ENCODE measurements at regions not wholly inside any gene's neighbourhood (a gene's known extent, or its start where the extent isn't known, plus 50 kb on each side); places are given as distances from the start of the nearest gene placed in this dataset.
"Not testable (repeated sequence)": the region's sequence is repeated elsewhere in the genome, so short reads cannot be mapped to it uniquely, and the experiment has no call there.

DNA sequence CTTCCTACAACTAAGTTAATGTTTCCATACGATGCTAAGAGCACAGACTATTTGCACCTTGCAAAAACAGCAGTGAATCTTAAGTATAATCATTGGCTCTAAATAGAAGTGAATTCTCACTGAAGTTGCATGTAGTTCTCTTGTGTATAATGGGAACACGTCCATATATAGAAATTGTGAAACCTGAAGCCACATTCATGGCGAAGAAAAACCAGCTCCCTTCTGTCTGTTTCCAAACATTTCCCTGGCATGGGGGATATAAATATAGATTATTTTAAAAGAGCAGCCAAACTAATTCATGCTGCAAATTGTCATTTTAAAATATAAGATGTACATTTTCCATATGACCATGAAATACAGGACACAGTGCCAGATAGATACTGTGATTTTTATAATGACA is 71.1 kb downstream of the TRAM1L1 start:
- no peak overlapping the region for H3K27ac ChIP-seq
- no peak for TF ChIP-seq POLR2AphosphoS5 (IDR thresholded peaks at IDR 0.05)
- TF ChIP-seq, protein P1, sequence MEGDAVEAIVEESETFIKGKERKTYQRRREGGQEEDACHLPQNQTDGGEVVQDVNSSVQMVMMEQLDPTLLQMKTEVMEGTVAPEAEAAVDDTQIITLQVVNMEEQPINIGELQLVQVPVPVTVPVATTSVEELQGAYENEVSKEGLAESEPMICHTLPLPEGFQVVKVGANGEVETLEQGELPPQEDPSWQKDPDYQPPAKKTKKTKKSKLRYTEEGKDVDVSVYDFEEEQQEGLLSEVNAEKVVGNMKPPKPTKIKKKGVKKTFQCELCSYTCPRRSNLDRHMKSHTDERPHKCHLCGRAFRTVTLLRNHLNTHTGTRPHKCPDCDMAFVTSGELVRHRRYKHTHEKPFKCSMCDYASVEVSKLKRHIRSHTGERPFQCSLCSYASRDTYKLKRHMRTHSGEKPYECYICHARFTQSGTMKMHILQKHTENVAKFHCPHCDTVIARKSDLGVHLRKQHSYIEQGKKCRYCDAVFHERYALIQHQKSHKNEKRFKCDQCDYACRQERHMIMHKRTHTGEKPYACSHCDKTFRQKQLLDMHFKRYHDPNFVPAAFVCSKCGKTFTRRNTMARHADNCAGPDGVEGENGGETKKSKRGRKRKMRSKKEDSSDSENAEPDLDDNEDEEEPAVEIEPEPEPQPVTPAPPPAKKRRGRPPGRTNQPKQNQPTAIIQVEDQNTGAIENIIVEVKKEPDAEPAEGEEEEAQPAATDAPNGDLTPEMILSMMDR (IDR thresholded peaks at IDR 0.05) = no peak
- TF ChIP-seq POLR2A (IDR thresholded peaks at IDR 0.05) = no peak
- no peaks in the 10 kb centered on the region for H3K9me3 ChIP-seq
- H3K4me3 ChIP-seq = no peak overlapping the region
- no peaks in the 10 kb centered on the region for H3K4me1 ChIP-seq (replicated peaks)
- no peaks in the 10 kb centered on the region for H3K27me3 ChIP-seq (replicated peaks; ENCODE audit: insufficient read depth)
- WGBS = 52% methylated on average over 3 of the region's 3 CpGs
- no peak for DNase-seq (ENCODE audit: low spot score)
- intact Hi-C loops (cut with DNase I) = no loop called here
- no peaks in the 10 kb centered on the region for H3K36me3 ChIP-seq

DNA sequence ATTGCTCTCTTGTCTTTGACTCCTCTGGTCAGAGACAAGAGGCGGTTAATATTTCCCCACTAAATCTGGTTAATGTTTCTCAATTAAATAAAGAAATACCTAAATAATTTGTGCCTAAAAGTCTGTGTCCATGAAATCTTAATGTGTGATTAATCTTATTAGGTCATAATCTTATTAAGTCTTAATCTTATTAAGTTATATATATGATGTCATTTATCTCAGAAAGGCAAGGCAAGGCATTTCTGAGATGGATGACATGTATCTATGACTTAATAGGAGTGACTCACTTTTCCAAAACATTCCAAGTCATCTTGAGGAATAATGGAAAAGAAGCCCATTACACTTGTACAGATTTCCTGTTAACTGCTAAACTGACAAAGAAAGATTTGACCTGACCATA is 74.7 kb downstream of the TRAM1L1 start:
- WGBS = 97% methylated on average over 1 of the region's 1 CpG

DNA sequence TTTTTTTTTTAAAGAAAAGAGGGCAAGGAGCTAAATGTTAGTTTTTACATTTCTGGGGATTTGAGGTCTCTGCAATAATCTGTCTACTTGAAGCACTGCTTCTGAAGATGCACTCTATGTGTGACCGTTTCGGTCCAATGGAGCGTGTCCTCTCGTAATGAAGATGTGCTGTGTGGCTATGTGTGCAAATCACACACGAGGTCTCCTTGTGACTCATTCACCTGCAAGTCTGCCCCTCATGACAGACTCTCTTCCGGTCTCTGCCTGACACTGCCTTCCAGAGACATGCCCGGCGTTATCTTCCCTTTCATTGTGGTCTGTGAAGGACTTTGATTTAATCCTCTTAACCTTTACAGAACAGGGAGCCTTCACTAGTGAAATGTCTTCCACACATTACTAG is 84.3 kb downstream of the TRAM1L1 start:
- WGBS = 73% methylated on average over 8 of the region's 8 CpGs
- TF ChIP-seq, protein P1 (IDR thresholded peaks at IDR 0.05) = no peak
- TF ChIP-seq POLR2A (IDR thresholded peaks at IDR 0.05) = no peak
- TF ChIP-seq POLR2AphosphoS5 (IDR thresholded peaks at IDR 0.05) = no peak

More for the DNA sequence above, 74.7 kb downstream of the TRAM1L1 start:
- intact Hi-C loops (cut with DNase I) = no loop called here
- no peaks in the 10 kb centered on the region for H3K4me1 ChIP-seq (replicated peaks)
- no peaks in the 10 kb centered on the region for H3K36me3 ChIP-seq
- H3K27me3 ChIP-seq (replicated peaks; ENCODE audit: insufficient read depth) = no peaks in the 10 kb centered on the region
- no peak overlapping the region for H3K4me3 ChIP-seq
- H3K9me3 ChIP-seq = no peaks in the 10 kb centered on the region
- no peak for DNase-seq (ENCODE audit: low spot score)
- TF ChIP-seq, protein P1 (IDR thresholded peaks at IDR 0.05) = no peak
- TF ChIP-seq POLR2A (IDR thresholded peaks at IDR 0.05) (no peak), POLR2AphosphoS5 (IDR thresholded peaks at IDR 0.05) (no peak)
- H3K27ac ChIP-seq = no peak overlapping the region

DNA sequence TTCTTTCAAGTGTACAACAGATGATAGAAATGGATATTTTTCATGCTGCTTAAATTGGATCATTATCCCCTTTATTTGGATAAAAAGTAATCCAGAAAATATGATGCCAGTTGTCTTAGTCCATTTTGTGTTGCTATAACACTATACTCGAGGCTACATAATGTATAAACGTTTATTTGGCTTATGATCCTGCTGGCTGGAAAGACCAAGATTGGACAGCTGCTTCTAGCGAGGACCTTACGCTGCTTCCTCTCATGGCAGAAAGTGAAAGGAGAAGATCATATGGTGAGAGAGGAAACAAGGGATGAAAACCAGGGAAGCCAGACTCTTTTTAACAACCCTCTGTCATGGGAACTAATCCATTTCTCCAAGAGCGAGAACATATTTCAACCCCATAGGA is 102.7 kb downstream of the TRAM1L1 start:
- WGBS = 81% methylated on average over 5 of the region's 5 CpGs
- no peaks in the 10 kb centered on the region for H3K36me3 ChIP-seq
- DNase-seq (ENCODE audit: low spot score) = no peak
- no peaks in the 10 kb centered on the region for H3K27me3 ChIP-seq (replicated peaks; ENCODE audit: insufficient read depth)
- no peak overlapping the region for H3K4me3 ChIP-seq
- H3K9me3 ChIP-seq = no peaks in the 10 kb centered on the region
- intact Hi-C loops (cut with DNase I) = no loop called here
- H3K27ac ChIP-seq = no peak overlapping the region
- no peak for TF ChIP-seq POLR2A (IDR thresholded peaks at IDR 0.05)
- no peak for TF ChIP-seq POLR2AphosphoS5 (IDR thresholded peaks at IDR 0.05)
- TF ChIP-seq, protein P1 (IDR thresholded peaks at IDR 0.05) = no peak
- H3K4me1 ChIP-seq (replicated peaks) = no peaks in the 10 kb centered on the region

More for the DNA sequence above, 84.3 kb downstream of the TRAM1L1 start:
- no peaks in the 10 kb centered on the region for H3K9me3 ChIP-seq
- no peaks in the 10 kb centered on the region for H3K4me1 ChIP-seq (replicated peaks)
- H3K4me3 ChIP-seq = no peak overlapping the region
- no peak for DNase-seq (ENCODE audit: low spot score)
- no peaks in the 10 kb centered on the region for H3K27me3 ChIP-seq (replicated peaks; ENCODE audit: insufficient read depth)
- intact Hi-C loops (cut with DNase I) = no loop called here
- H3K27ac ChIP-seq = no peak overlapping the region
- H3K36me3 ChIP-seq = no peaks in the 10 kb centered on the region

DNA sequence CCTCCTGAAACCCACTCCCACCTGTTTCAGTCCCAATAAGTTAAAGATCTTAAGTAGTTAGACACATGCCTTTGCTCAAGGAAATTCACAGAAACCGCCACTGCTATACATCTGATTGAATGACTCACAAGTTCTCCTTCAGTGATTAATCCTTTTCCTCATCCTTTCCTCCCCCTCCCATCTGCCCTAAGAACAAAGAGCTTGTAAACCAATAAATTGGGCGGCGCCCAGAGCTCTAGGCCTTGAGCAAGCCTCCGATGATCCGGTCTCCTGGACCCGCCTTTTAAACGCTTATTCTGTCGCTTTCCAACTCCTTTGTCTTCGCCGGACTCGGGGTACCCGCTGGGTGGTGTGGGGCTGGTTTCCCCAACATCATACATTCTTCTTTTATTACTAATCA is 104.9 kb downstream of the TRAM1L1 start:
- H3K27me3 ChIP-seq (replicated peaks; ENCODE audit: insufficient read depth); H3K36me3 ChIP-seq; DNase-seq (ENCODE audit: low spot score); H3K4me3 ChIP-seq; H3K9me3 ChIP-seq; intact Hi-C loops (cut with DNase I); H3K4me1 ChIP-seq (replicated peaks); H3K27ac ChIP-seq: not testable (repeated sequence)
- WGBS = 56% methylated on average over 12 of the region's 12 CpGs
